ENCODE measurements at regions not wholly inside any gene's neighbourhood (a gene's known extent, or its start where the extent isn't known, plus 50 kb on each side); places are given as distances from the start of the nearest gene placed in this dataset.

GRCh38 chr4:128565565-128566186 lies 243.8 kb upstream of the JADE1 start:
- H3K4me3 ChIP-seq (ENCODE audit: control insufficient read depth, low read depth, low read length) = no peak overlapping the region
- TF ChIP-seq CTCF (IDR thresholded peaks at IDR 0.05; ENCODE audit: control insufficient read depth, insufficient read depth, low read depth, low read length, missing control alignments) = peak; percentile 55
- DNase-seq (ENCODE audit: low read depth) = no peak

- DNase-seq (ENCODE audit: low read depth) = no peak
- no peak overlapping the region for H3K4me3 ChIP-seq (ENCODE audit: control insufficient read depth, low read depth, low read length)
- TF ChIP-seq CTCF (IDR thresholded peaks at IDR 0.05; ENCODE audit: control insufficient read depth, insufficient read depth, low read depth, low read length, missing control alignments) = no peak
These were observed 244.4 kb upstream of the JADE1 start for GRCh38 chr4:128565054-128565453.

- no peak overlapping the region for H3K4me3 ChIP-seq (ENCODE audit: control insufficient read depth, low read depth, low read length)
- DNase-seq (ENCODE audit: low read depth) = no peak
- no peak for TF ChIP-seq CTCF (IDR thresholded peaks at IDR 0.05; ENCODE audit: control insufficient read depth, insufficient read depth, low read depth, low read length, missing control alignments)
These were observed 245.3 kb upstream of the JADE1 start for GRCh38 chr4:128564081-128564630.

GRCh38 chr4:128560754-128561495 lies 248.6 kb upstream of the JADE1 start:
- no peak for TF ChIP-seq CTCF (IDR thresholded peaks at IDR 0.05; ENCODE audit: control insufficient read depth, insufficient read depth, low read depth, low read length, missing control alignments)
- no peak overlapping the region for H3K4me3 ChIP-seq (ENCODE audit: control insufficient read depth, low read depth, low read length)
- DNase-seq (ENCODE audit: low read depth) = no peak

GRCh38 chr4:128558896-128559679 lies 250.4 kb upstream of the JADE1 start:
- TF ChIP-seq CTCF (IDR thresholded peaks at IDR 0.05; ENCODE audit: control insufficient read depth, insufficient read depth, low read depth, low read length, missing control alignments) = no peak
- H3K4me3 ChIP-seq (ENCODE audit: control insufficient read depth, low read depth, low read length) = no peak overlapping the region
- DNase-seq (ENCODE audit: low read depth) = peak; percentile 59

- no peak for TF ChIP-seq CTCF (IDR thresholded peaks at IDR 0.05; ENCODE audit: control insufficient read depth, insufficient read depth, low read depth, low read length, missing control alignments)
- H3K4me3 ChIP-seq (ENCODE audit: control insufficient read depth, low read depth, low read length) = no peak overlapping the region
- DNase-seq (ENCODE audit: low read depth) = no peak
These were observed 252.7 kb upstream of the JADE1 start for GRCh38 chr4:128556756-128557155.

Data from AG09309 (cell line).